Mesothelial cell of epicardium (in vitro differentiated cells): ENCODE measurements at regions not wholly inside any gene's neighbourhood (a gene's known extent, or its start where the extent isn't known, plus 50 kb on each side); places are given as distances from the start of the nearest gene placed in this dataset.

Experiments used
- DNase-seq, 2 experiments: peaks; one replicate each; pipeline ENCODE4 v3.0.0; 2021; ENCODE audit warnings: low spot score in 2 of 2; ENCODE audit not compliant: unreplicated experiment in 2 of 2
- H3K27ac Mint-ChIP-seq: 2 replicates; pipeline ENCODE4 v1.8.0; 2021; ENCODE audit warnings: mixed read lengths
- H3K27me3 Mint-ChIP-seq: 2 replicates; pipeline ENCODE4 v1.8.0; 2021; ENCODE audit warnings: low read depth, mixed read lengths
- H3K36me3 Mint-ChIP-seq: 2 replicates; pipeline ENCODE4 v1.8.0; 2021; ENCODE audit warnings: mixed read lengths
- H3K4me1 Mint-ChIP-seq: 2 replicates; pipeline ENCODE4 v1.8.0; 2021; ENCODE audit warnings: mixed read lengths
- H3K4me3 Mint-ChIP-seq: 2 replicates; pipeline ENCODE4 v1.8.0; 2021; ENCODE audit warnings: mild to moderate bottlenecking, moderate library complexity, mixed read lengths
- H3K9me3 Mint-ChIP-seq: 2 replicates; pipeline ENCODE4 v1.8.0; 2021; ENCODE audit warnings: mixed read lengths
- CTCF ChIP-seq: fragments of 200-600 bp; sonication (generic); IDR thresholded peaks from one replicate; pipeline ENCODE4 v1.5.0; 2021; ENCODE audit warnings: antibody characterized with exemption; ENCODE audit not compliant: unreplicated experiment

- no peak for TF ChIP-seq CTCF
- Mint-ChIP-seq H3K27me3 (peaks cover 2% of the 10 kb centered on the region), H3K9me3 (no peaks in the 10 kb centered on the region), H3K27ac (no peak overlapping the region), H3K4me1 (peaks cover 18% of the 10 kb centered on the region), H3K4me3 (no peak overlapping the region), H3K36me3 (no peaks in the 10 kb centered on the region)
- no peak for DNase-seq
Observed at GRCh38 chr5:89444088-89444487, 561.1 kb upstream of the MEF2C start.

GRCh38 chr5:89443508-89443907 is 560.5 kb upstream of the MEF2C start:
- Mint-ChIP-seq H3K4me1 (peaks cover 18% of the 10 kb centered on the region), H3K27ac (peak overlapping the region; percentile 16), H3K4me3 (no peak overlapping the region), H3K9me3 (no peaks in the 10 kb centered on the region), H3K27me3 (peaks cover 2% of the 10 kb centered on the region), H3K36me3 (no peaks in the 10 kb centered on the region)
- DNase-seq, result no peak
- no peak for TF ChIP-seq CTCF

GRCh38 chr5:89441965-89442364 is 559.0 kb upstream of the MEF2C start:
- no peaks in the 10 kb centered on the region for H3K9me3 Mint-ChIP-seq
- H3K27ac Mint-ChIP-seq, result no peak overlapping the region
- DNase-seq, result no peak
- no peaks in the 10 kb centered on the region for H3K36me3 Mint-ChIP-seq
- H3K4me3 Mint-ChIP-seq, result no peak overlapping the region
- H3K4me1 Mint-ChIP-seq, result peaks cover 17% of the 10 kb centered on the region
- TF ChIP-seq CTCF, result no peak
- H3K27me3 Mint-ChIP-seq, result no peaks in the 10 kb centered on the region

- no peak overlapping the region for H3K4me3 Mint-ChIP-seq
- H3K9me3 Mint-ChIP-seq, result no peaks in the 10 kb centered on the region
- no peak for DNase-seq
- H3K27me3 Mint-ChIP-seq, result no peaks in the 10 kb centered on the region
- H3K36me3 Mint-ChIP-seq, result no peaks in the 10 kb centered on the region
- TF ChIP-seq CTCF, result no peak
- H3K4me1 Mint-ChIP-seq, result peaks cover 17% of the 10 kb centered on the region
- no peak overlapping the region for H3K27ac Mint-ChIP-seq
Observed at GRCh38 chr5:89440670-89441069, 557.7 kb upstream of the MEF2C start.

- no peak for TF ChIP-seq CTCF
- Mint-ChIP-seq H3K27ac (no peak overlapping the region), H3K9me3 (no peaks in the 10 kb centered on the region), H3K27me3 (no peaks in the 10 kb centered on the region), H3K36me3 (no peaks in the 10 kb centered on the region), H3K4me1 (peaks cover 13% of the 10 kb centered on the region), H3K4me3 (no peak overlapping the region)
- DNase-seq, result no peak
Observed at GRCh38 chr5:89437450-89438435, 554.8 kb upstream of the MEF2C start.
